GM12874 (cell line): ENCODE measurements at regions not wholly inside any gene's neighbourhood (a gene's known extent, or its start where the extent isn't known, plus 50 kb on each side); places are given as distances from the start of the nearest gene placed in this dataset.

Source experiments
- CTCF ChIP-seq: IDR thresholded peaks from 2 replicates; pipeline ENCODE4 v1.5.1; 2011; ENCODE audit warnings: low read depth, mild to moderate bottlenecking, control low read depth, low read length, moderate library complexity; ENCODE audit not compliant: insufficient read depth

- no peak for TF ChIP-seq CTCF
Measured at GRCh38 chr6:122069932-122070331, 329.5 kb upstream of the HSF2 start.

GRCh38 chr6:122072014-122072647 lies 327.3 kb upstream of the HSF2 start:
- TF ChIP-seq CTCF, result no peak

- TF ChIP-seq CTCF, result no peak
Measured at GRCh38 chr6:122075084-122075838, 324.2 kb upstream of the HSF2 start.

GRCh38 chr6:122075917-122076316 lies 323.5 kb upstream of the HSF2 start:
- TF ChIP-seq CTCF, result no peak

- no peak for TF ChIP-seq CTCF
Measured at GRCh38 chr6:122077603-122078002, 321.8 kb upstream of the HSF2 start.

- no peak for TF ChIP-seq CTCF
Measured at GRCh38 chr6:122078481-122078880, 321.0 kb upstream of the HSF2 start.

- TF ChIP-seq CTCF, result no peak
Measured at GRCh38 chr6:122079916-122080315, 319.5 kb upstream of the HSF2 start.
